Parathyroid adenoma (tissue), 2 donors: ENCODE measurements at regions not wholly inside any gene's neighbourhood (a gene's known extent, or its start where the extent isn't known, plus 50 kb on each side); places are given as distances from the start of the nearest gene placed in this dataset.

Experiments
- H2AFZ ChIP-seq: fragments of 300-600 bp; sonication (generic); one replicate; pipeline ENCODE4 v1.7.0; 2017; ENCODE audit warnings: antibody characterized with exemption, mild to moderate bottlenecking
- H3K27ac ChIP-seq: fragments of 300-600 bp; sonication (generic); one replicate; pipeline ENCODE4 v1.7.0; 2017
- H3K27me3 ChIP-seq: fragments of 300-600 bp; sonication (generic); one replicate; pipeline ENCODE4 v1.7.0; 2017; ENCODE audit warnings: low read length; ENCODE audit not compliant: control insufficient read depth, insufficient read depth
- H3K36me3 ChIP-seq: fragments of 300-600 bp; sonication (generic); one replicate; pipeline ENCODE4 v1.7.0; 2017; ENCODE audit warnings: low read length; ENCODE audit not compliant: control insufficient read depth, insufficient read depth
- H3K4me1 ChIP-seq: fragments of 300-600 bp; sonication (generic); one replicate; pipeline ENCODE4 v1.7.0; 2017; ENCODE audit warnings: control low read depth
- H3K4me2 ChIP-seq: fragments of 300-600 bp; sonication (generic); one replicate; pipeline ENCODE4 v1.7.0; 2017; ENCODE audit warnings: low read length
- H3K4me3 ChIP-seq: fragments of 300-600 bp; sonication (generic); one replicate; pipeline ENCODE4 v1.7.0; 2017; ENCODE audit warnings: low read depth, low read length
- H3K79me2 ChIP-seq: fragments of 300-600 bp; sonication (generic); one replicate; pipeline ENCODE4 v1.7.0; 2017; ENCODE audit warnings: control low read depth
- H3K9ac ChIP-seq: fragments of 300-600 bp; sonication (generic); one replicate; pipeline ENCODE4 v1.7.0; 2017; ENCODE audit warnings: mild to moderate bottlenecking
- H3K9me3 ChIP-seq: fragments of 300-600 bp; sonication (generic); one replicate; pipeline ENCODE4 v1.7.0; 2017; ENCODE audit warnings: low read length; ENCODE audit not compliant: control insufficient read depth
- CTCF ChIP-seq: fragments of 300-600 bp; sonication (generic); IDR thresholded peaks from one replicate; pipeline ENCODE4 v1.7.0; 2017; ENCODE audit warnings: antibody characterized with exemption, mild to moderate bottlenecking
- donor health status: primary hyperparathyroidism.

GRCh38 chr6:168232989-168233874, 86.3 kb downstream of the DACT2 start:
- Histone ChIP-seq H3K9me3 (no peaks in the 10 kb centered on the region), H3K27ac (no peak overlapping the region), H3K9ac (no peak overlapping the region), H3K27me3 (no peaks in the 10 kb centered on the region), H3K36me3 (no peaks in the 10 kb centered on the region), H3K79me2 (no peaks in the 10 kb centered on the region), H3K4me1 (no peaks in the 10 kb centered on the region), H3K4me2 (no peak overlapping the region), H3K4me3 (no peak overlapping the region), H2AFZ (no peak overlapping the region)
- TF ChIP-seq CTCF = no peak

GRCh38 chr6:168232528-168232927, 87.0 kb downstream of the DACT2 start:
- Histone ChIP-seq H3K27me3 (no peaks in the 10 kb centered on the region), H3K36me3 (no peaks in the 10 kb centered on the region), H3K27ac (no peak overlapping the region), H3K4me1 (no peaks in the 10 kb centered on the region), H3K9me3 (no peaks in the 10 kb centered on the region), H3K4me2 (no peak overlapping the region), H3K9ac (no peak overlapping the region), H3K79me2 (no peaks in the 10 kb centered on the region), H2AFZ (no peak overlapping the region), H3K4me3 (no peak overlapping the region)
- no peak for TF ChIP-seq CTCF

- Histone ChIP-seq H3K79me2 (no peaks in the 10 kb centered on the region), H3K36me3 (no peaks in the 10 kb centered on the region), H3K4me1 (no peaks in the 10 kb centered on the region), H3K4me3 (no peak overlapping the region), H3K27me3 (no peaks in the 10 kb centered on the region), H3K9ac (no peak overlapping the region), H3K27ac (no peak overlapping the region), H3K9me3 (no peaks in the 10 kb centered on the region), H2AFZ (no peak overlapping the region), H3K4me2 (no peak overlapping the region)
- TF ChIP-seq CTCF = no peak
Measured at GRCh38 chr6:168232062-168232461, 87.5 kb downstream of the DACT2 start.

GRCh38 chr6:168231393-168231957, 88.1 kb downstream of the DACT2 start:
- no peak overlapping the region for H3K4me3 ChIP-seq
- no peak for TF ChIP-seq CTCF
- no peaks in the 10 kb centered on the region for H3K79me2 ChIP-seq

GRCh38 chr6:168229368-168229752, 90.2 kb downstream of the DACT2 start:
- Histone ChIP-seq H3K4me3 (no peak overlapping the region), H3K27ac (no peak overlapping the region), H3K27me3 (no peaks in the 10 kb centered on the region), H2AFZ (no peak overlapping the region), H3K36me3 (no peaks in the 10 kb centered on the region), H3K9ac (no peak overlapping the region), H3K4me1 (no peaks in the 10 kb centered on the region), H3K9me3 (no peaks in the 10 kb centered on the region), H3K79me2 (no peaks in the 10 kb centered on the region), H3K4me2 (no peak overlapping the region)
- TF ChIP-seq CTCF = no peak

More at GRCh38 chr6:168231393-168231957, 88.1 kb downstream of the DACT2 start:
- Histone ChIP-seq H2AFZ (no peak overlapping the region), H3K27ac (no peak overlapping the region), H3K36me3 (no peaks in the 10 kb centered on the region), H3K4me1 (no peaks in the 10 kb centered on the region), H3K9ac (no peak overlapping the region), H3K27me3 (no peaks in the 10 kb centered on the region), H3K4me2 (no peak overlapping the region), H3K9me3 (no peaks in the 10 kb centered on the region)
